ENCODE measurements at regions not wholly inside any gene's neighbourhood (a gene's known extent, or its start where the extent isn't known, plus 50 kb on each side); places are given as distances from the start of the nearest gene placed in this dataset.
"Not testable (repeated sequence)": the region's sequence is repeated elsewhere in the genome, so short reads cannot be mapped to it uniquely, and the experiment has no call there.

GRCh38 chr3:86876504-86877181 lies 114.3 kb downstream of the VGLL3 start:
- not testable (repeated sequence) for TF ChIP-seq CTCF (IDR thresholded peaks at IDR 0.05; ENCODE audit: poor library complexity); EZH2 (IDR thresholded peaks at IDR 0.05; ENCODE audit: borderline replicate concordance); EZH2phosphoT487 (IDR thresholded peaks at IDR 0.05; ENCODE audit: low read depth, severe bottlenecking, unreplicated experiment)
